ENCODE measurements at regions not wholly inside any gene's neighbourhood (a gene's known extent, or its start where the extent isn't known, plus 50 kb on each side); places are given as distances from the start of the nearest gene placed in this dataset.

- no peaks in the 10 kb centered on the region for H3K9me3 ChIP-seq
- TF ChIP-seq POLR2A (IDR thresholded peaks at IDR 0.05) (no peak), CTCF (IDR thresholded peaks at IDR 0.05) (peak; percentile 9 to 63 (median 46))
- no peaks in the 10 kb centered on the region for H3K36me3 ChIP-seq (replicated peaks in 1 of 2; ENCODE audit: insufficient read depth in 1 of 2, low read depth in 2 of 2)
- DNase-seq, result peak; percentile 23 to 54 (median 52)
- no peaks in the 10 kb centered on the region for H3K4me1 ChIP-seq
- H3K27me3 ChIP-seq, result no peaks in the 10 kb centered on the region
- ATAC-seq, result peak; percentile 63
- H3K4me3 ChIP-seq, result no peak overlapping the region
- intact Hi-C loops (cut with DNase I), result no loop called here
- no peak overlapping the region for H3K27ac ChIP-seq
- WGBS, 2 donors, result 75 to 79% methylated on average over 6 of the region's 6 CpGs
Observed at GRCh38 chr12:67161322-67161918, 107.7 kb upstream of the CAND1 start.

GRCh38 chr12:67173258-67173657 lies 95.9 kb upstream of the CAND1 start:
- WGBS, 2 donors, result 71 to 73% methylated on average over 2 of the region's 2 CpGs
- H3K27ac ChIP-seq, result no peak overlapping the region
- H3K27me3 ChIP-seq, result no peaks in the 10 kb centered on the region
- H3K4me1 ChIP-seq, result no peaks in the 10 kb centered on the region
- no peak for ATAC-seq
- no peak for TF ChIP-seq POLR2A (IDR thresholded peaks at IDR 0.05)
- TF ChIP-seq CTCF (IDR thresholded peaks at IDR 0.05), result no peak
- no peak for DNase-seq
- H3K4me3 ChIP-seq, result no peak overlapping the region
- H3K9me3 ChIP-seq, result no peaks in the 10 kb centered on the region
- intact Hi-C loops (cut with DNase I), result no loop called here
- no peaks in the 10 kb centered on the region for H3K36me3 ChIP-seq (replicated peaks in 1 of 2; ENCODE audit: insufficient read depth in 1 of 2, low read depth in 2 of 2)

GRCh38 chr12:67182551-67182950 lies 86.6 kb upstream of the CAND1 start:
- H3K27ac ChIP-seq, result no peak overlapping the region
- 59 to 67% methylated on average over 2 of the region's 2 CpGs for WGBS, 2 donors
- intact Hi-C loops (cut with DNase I), result no loop called here
- H3K4me3 ChIP-seq, result no peak overlapping the region
- TF ChIP-seq CTCF (IDR thresholded peaks at IDR 0.05), result no peak
- no peak for TF ChIP-seq POLR2A (IDR thresholded peaks at IDR 0.05)
- no peaks in the 10 kb centered on the region for H3K36me3 ChIP-seq (replicated peaks in 1 of 2; ENCODE audit: insufficient read depth in 1 of 2, low read depth in 2 of 2)
- ATAC-seq, result no peak
- no peak for DNase-seq
- H3K27me3 ChIP-seq, result no peaks in the 10 kb centered on the region
- no peaks in the 10 kb centered on the region for H3K9me3 ChIP-seq
- no peaks in the 10 kb centered on the region for H3K4me1 ChIP-seq

- no peak overlapping the region for H3K27ac ChIP-seq
- H3K9me3 ChIP-seq, result no peaks in the 10 kb centered on the region
- H3K27me3 ChIP-seq, result no peaks in the 10 kb centered on the region
- H3K4me3 ChIP-seq, result no peak overlapping the region
- TF ChIP-seq CTCF (IDR thresholded peaks at IDR 0.05) (no peak), POLR2A (IDR thresholded peaks at IDR 0.05) (no peak)
- ATAC-seq, result no peak
- H3K36me3 ChIP-seq (replicated peaks in 1 of 2; ENCODE audit: insufficient read depth in 1 of 2, low read depth in 2 of 2), result no peaks in the 10 kb centered on the region
- intact Hi-C loops (cut with DNase I), result no loop called here
- DNase-seq, result no peak
- no peaks in the 10 kb centered on the region for H3K4me1 ChIP-seq
Observed at GRCh38 chr12:67193704-67194103, 75.5 kb upstream of the CAND1 start.

- WGBS, 2 donors, result 0% methylated on average over 1 of the region's 1 CpG
- H3K27me3 ChIP-seq, result no peaks in the 10 kb centered on the region
- H3K36me3 ChIP-seq (replicated peaks in 1 of 2; ENCODE audit: insufficient read depth in 1 of 2, low read depth in 2 of 2), result no peaks in the 10 kb centered on the region
- H3K9me3 ChIP-seq, result no peaks in the 10 kb centered on the region
- no peak for TF ChIP-seq CTCF (IDR thresholded peaks at IDR 0.05)
- TF ChIP-seq POLR2A (IDR thresholded peaks at IDR 0.05), result no peak
- H3K27ac ChIP-seq, result no peak overlapping the region
- ATAC-seq (no peak), DNase-seq (no peak)
- no peak overlapping the region for H3K4me3 ChIP-seq
- peaks cover 7% of the 10 kb centered on the region for H3K4me1 ChIP-seq
- intact Hi-C loops (cut with DNase I), result no loop called here
Observed at GRCh38 chr12:67200386-67200785, 68.8 kb upstream of the CAND1 start.
